ENCODE measurements at regions not wholly inside any gene's neighbourhood (a gene's known extent, or its start where the extent isn't known, plus 50 kb on each side); places are given as distances from the start of the nearest gene placed in this dataset.

DNA sequence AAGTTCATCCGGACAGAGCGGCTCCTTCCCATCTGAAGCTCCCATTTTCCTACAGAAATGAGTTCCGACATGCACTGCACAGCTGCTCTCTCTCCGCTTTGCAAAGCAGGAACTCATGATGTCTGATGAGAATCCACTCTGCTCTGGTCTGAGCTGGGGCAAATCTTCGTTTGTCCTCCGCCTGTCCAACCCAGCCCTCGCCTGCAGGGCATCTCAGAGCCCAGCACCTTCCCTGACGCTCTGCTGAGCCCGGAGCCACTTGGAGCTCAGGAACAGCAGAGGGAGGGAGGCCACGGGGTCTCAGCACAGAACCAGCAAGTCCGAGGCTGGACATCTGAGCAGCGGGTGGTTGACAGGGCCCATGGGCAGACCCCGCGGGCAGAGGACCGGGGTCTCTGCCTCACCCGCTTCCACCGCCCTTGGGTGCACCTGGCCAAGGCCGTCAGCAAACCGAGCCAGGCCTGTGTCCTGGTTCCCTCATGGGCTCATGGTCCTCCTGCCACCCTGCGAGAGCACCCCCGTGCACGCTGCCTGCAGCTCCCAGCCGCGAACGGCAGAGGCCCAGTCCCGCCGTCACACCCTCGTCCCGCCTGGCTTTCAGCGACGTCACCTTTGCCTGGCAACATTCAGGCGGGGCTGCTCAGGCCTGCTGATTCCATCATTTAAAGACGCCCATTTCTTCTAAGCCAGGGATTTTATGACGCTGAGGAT lies 78.5 kb upstream of the BHLHE23 start:
- DNase-seq: no peak

DNA sequence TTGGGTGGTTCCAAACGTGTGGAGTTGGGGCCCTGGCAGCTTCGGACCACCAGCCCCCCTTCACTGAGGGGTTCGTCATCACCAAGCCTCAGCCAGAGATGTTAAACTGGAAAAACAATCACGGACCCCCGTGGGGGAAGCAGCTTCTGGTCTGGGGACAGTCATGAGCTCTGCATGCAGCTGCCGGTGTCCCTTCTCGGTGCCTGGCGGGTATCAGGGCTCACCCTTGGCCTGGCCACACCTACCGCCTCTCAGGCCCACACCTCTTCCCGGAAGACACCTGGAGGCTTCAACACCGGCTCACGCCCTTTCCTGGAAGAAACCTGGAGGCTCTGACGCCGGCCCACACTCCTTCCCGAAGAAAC lies 77.8 kb upstream of the BHLHE23 start:
- no peak for DNase-seq

DNA sequence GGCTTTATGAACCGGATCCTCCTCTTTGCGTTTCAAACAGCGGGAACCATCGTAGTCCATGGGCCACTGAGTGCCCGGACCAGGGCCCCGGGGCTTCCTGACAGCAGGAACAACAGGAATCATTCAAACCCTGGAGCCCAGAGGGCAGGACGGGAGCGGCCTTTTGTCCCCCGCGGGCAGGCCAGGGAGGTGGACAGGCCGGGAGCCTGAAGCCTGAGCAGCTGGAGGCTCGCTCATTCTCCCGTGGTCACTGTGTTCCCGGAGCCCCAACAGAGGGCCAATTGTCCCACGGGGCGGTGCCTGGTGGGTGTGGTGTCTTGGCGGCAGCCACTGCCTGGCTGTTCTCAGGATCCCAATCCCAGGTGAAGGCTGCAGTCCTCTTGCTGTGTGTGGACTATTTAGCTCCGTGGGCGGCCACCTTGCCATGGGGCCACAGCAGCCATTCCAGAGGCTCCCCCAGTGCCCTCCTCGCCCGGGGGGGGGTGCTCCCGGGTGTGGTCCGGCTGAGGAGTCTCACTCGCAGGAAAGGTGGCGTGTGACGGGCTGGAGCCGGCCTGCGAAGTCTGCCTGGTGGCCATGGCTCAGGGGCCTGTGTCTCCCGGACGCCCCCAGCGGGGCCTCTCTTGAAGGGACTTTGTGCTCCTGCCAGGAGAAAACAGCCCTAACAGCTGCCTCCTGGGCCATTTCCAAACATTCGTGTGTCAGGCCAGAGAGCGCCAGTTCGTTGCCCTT lies 77.2 kb upstream of the BHLHE23 start:
- no peak for DNase-seq

DNA sequence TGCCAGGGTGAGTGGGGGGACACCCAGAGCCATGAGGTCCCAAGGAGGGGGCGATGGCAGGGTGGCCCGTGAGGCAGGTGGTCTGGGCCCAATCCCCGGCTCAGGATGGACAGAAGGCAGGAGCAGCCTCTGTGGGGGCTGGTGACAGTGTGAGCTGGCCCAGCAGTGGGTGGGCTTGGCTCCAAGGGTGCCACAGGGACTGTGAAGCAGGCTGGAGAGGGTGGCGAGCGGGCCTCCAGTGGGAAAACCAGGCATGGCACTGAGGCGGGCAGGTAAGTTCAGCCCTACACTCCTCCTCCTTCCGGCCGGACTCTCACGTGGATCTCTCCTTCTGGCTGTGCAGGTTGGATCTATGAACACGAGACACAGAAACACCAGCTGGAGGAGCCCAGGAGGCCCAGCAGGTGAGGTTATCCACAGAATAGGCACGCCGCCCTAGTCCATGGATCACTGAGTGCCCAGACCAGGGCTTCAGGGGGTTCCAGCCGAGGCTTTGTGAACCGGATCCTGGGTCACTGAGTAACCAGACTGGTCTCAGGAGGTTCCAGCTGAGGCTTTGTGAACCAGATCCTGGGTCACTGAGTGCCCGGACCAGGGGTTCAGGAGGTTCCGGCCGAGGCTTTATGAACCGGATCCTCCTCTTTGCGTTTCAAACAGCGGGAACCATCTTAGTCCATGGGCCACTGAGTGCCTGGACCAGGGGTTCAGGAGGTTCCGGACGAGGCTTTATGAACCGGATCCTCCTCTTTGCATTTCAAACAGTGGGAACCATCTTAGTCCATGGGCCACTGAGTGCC lies 76.4 kb upstream of the BHLHE23 start:
- no peak for DNase-seq

DNA sequence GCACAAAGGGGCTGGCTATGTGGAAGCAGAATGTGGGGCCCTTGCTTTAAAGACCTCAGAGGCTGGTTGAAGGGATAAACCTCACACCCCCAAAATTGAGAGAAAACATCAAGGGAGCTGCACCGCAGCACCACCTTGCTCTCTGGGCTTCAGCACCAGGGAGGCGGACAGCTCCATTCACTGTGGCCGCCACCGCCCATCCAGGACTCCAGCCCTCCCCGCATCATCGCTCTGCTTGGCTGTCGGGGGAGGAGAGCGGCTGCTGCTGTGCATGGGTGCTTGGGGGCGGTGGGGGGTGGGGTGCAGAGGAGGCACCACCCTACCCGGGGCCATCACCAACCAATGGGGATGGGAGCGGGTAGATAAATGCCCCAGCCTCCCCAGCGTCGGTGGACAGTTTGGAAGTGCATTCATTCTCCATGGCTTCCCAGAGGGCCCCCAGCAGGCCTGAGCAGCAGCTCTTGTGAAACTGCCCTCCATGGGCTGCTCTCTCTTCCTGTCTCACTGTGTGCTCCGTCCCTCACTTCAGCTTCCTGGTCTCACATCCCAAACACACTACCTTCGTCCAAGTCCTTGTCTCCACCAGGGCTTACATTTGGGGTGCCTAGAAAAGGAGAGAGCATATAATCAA lies 75.7 kb upstream of the BHLHE23 start:
- DNase-seq: no peak

DNA sequence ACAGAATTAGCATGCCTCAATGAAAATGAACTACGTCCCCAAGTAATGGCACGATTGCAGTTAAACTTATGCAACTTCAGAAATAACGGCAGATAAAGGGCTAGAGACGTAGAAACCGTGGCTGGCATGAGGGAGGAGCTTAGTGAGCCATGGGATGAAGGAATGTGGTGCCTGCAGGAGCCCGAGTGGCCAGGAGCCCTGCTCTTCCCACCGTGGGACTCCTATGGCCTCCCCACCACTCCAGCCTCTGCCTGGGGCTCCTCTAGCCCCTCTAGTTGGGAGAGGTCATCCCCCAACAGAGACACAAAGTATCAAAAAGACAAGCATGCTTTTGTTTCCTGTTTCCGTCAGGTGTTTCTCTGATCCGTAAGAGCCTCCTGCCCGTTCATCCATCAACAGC lies 75.1 kb upstream of the BHLHE23 start:
- no peak for DNase-seq

DNA sequence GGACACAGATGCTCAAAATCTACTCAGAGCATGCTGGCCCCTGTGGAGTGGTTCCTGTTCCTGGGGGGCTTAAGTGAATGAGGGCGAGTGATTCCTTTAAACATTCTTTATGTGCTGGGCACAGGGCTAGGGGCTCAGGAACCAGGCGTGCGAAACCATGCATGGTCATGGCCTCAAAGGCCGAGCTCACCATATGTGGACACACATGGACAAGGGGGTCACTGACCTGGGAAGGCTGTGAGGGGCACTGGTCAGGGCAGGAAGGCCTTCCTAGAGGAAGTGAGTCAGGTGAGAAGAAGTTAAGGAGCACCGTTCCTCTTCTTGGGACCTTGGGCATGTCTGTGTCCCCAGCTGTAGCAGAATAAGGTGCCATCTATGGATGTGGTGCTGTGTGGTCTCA lies 74.6 kb upstream of the BHLHE23 start:
- DNase-seq: no peak

DNA sequence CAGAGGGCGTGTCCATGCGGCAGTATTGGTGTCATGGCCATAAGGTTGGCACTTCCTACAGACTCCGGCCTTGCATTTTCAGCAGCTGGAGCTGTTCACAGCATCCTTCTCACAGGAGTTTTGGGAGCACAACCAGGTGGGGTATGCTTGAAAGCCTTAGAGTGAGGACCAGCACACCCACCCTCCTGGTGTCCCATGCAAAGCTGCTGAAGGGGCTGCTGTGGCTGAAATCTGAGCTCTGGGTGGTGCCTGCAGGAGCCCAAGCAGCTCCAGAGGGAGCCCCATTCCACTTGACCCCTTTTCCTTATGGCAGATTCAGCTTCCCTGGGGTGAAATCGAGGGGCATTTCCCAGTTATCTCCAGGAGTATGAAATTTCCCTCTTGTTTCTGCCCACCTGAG lies 74.0 kb upstream of the BHLHE23 start:
- no peak for DNase-seq

DNA sequence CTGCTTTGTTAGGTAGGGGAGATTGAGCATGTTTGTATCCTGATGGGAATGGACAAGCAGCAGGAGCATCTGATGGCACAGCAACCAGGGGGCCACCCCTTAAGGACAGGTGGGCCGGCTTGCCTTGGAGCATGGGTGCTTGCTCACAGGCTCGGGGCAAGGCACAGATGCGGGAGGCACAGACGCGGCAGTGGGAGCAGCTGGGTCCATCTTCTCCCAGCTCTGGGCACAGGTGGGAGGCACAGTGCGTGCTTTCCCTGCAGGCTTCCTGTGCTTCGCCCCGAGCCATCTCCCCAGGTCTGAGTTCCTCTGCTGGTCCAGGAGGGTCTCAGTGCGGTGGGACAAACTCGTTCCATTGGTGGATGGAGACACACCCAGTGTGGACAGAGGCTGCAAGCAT lies 73.6 kb upstream of the BHLHE23 start:
- no peak for DNase-seq

DNA sequence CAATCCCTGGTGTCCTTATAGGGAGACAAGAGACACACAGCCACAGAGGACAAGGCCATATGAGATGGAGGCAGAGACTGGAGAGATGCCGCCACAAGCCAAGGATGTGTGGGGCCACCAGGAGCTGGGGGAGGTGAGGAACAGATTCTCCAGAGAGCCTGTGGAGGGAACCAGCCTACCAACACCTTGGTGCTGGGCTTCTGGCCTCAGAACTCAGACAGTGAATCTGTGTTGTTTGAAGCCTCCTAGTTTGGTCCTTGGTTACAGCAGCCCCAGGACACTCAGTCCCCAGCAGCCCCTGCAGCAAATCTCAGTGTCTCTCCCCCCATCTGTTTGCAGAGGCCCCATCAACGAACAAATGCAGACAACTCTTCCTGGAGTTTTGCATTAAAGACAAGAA lies 73.2 kb upstream of the BHLHE23 start:
- DNase-seq: no peak

DNA sequence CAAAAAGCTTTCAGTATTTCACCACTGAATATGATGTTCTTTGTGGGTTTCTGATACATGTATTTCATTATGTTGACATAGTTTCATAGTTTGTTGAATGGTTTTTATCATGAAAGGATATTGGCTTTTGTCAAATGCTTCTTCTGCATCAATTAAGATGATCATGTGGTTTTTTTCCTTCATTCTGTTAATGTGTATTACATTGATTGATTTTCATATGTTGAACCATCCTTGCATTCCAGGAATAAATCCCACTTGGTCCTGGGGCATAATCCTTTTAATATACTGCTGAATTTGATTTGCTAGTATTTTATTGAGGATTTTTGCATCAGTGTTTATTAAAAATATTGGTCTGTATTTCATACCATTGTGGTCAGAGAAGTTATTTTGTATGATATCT lies 70.9 kb upstream of the BHLHE23 start:
- no peak for DNase-seq

DNA sequence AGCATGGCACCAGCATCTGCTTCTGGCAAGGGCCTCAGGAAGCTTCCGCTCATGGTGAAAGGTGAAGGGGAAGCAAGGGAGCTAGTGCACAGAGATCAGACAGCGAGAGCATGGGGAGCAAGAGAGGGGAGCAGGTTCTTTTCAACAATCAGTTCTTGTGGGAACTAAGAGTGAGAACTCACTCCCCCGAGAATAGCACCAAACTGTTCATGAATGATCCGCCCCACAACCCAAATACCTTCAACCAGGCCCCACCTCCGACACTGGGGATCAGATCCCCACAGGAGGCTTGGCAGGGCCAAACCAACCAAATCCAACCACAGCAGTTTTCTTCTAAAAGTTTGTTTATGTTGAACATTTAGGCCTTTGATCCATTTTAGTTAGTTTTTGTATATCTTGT lies 69.7 kb upstream of the BHLHE23 start:
- DNase-seq: no peak

DNA sequence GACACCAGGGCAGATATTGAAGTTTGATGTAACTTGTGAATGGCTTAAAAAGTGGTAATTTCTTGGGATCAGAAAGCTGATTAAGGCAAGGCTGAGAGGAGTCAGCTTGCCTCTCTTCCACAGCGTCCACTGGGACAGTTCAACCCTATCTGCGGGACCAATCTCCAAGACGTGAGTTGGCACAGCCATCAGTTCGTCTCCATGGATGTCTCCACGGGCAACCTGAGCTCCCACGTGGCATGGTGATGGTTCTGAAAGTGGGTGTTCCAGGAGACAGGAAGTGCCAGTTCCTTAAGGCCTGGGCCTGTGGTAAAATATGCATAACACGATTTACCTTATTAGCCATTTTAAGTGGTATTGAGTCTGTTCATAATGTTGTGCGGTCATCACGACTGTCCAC lies 67.9 kb upstream of the BHLHE23 start:
- DNase-seq: no peak

DNA sequence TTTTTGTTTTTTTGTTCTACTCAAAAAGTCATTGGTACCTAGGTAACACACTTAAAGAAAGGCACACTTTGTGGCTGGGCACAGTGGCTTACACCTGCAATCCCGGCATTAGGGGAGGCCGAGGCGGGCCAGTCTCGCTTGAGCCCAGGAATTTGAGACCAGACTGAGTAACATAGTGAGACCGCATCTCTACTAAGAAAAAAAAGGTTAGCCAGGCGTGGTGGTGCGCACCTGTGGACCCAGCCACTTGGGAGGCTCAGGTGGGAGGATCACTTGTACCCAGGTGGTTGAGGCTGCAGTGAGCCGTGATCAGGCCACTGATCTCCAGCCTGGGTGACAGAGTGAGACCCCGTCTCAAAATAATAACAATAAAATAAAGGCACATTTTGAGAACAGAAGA lies 67.4 kb upstream of the BHLHE23 start:
- no peak for DNase-seq

DNA sequence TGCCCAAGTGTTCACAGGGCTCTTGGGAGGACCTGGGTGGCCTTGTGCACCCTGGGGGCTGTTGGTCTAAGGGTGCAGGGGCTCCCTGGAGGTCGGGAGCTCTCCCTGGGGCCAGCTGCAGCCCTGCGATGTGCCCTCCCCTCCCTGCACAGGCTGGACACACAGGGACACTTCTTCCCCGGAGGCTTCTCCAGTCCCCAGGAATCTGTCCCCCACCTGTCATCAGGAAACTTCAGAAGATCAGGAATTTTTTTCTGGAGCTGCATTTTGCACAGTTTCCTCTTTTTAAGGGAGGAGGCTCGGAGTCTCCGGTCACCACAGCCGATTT lies 66.9 kb upstream of the BHLHE23 start:
- no peak for DNase-seq

DNA sequence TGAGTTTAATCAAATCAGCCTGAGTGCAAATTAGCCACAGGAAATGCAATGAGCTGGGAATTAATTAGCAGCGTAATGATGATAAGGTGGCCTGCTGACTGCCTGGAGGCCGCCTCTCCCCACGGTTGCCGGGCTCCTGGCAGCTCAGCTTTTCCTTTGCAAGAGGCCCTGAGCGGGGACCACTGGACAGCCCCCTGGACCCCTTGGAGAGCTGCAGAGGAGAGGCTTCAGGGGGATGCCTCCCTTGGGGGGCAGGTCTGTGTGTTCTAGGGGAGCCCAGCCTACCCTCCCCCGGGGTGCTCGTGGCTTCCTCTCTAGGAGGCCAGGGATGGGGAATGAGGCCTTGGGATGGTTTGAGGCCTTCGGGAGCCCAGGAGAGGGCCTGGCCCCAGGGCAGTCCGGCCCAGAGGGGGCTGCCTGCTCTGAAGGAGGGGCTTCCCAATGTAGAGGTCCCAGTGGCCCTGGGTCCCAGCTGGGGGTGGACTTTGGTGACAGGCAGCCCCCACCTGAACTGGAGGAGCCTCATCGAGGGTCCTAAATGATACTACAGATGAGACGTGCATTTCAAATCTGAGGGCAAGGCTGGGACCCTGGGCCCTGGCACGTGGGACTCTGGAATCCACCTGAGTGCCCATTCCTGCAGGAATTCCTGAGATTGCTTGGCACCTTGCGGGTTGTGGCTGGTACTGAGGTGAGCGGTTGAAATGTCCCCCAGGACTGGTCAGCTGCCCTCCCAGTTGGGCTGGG lies 66.4 kb upstream of the BHLHE23 start:
- no peak for DNase-seq

DNA sequence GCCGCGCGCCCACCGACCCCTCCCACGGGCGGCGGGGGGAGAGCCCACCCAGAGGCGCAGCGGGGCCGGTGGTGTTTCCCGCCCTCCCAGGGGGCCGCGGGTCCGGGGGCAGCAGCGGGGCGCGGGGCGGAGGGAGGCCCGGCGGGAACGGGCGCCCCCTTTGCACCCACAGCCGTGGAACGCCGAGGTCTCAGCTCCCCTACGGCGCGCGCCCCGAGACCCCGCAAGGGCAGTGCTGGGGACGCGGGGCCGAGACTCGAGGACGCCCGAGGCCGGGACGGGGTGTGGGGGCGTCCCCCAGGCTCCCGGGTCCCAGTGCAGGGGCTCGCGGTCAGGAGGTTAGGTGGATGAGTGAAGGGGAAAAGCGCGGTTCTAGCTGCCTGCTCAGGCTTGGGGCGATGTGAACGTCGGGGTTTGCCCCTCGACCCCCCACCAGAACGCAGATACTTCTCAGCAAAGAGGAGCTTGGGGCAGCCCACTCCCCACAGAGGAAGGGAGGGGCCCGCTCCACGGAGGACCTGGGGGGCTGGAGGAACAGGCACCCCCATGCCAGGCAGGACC lies 65.5 kb upstream of the BHLHE23 start:
- DNase-seq: no peak

DNA sequence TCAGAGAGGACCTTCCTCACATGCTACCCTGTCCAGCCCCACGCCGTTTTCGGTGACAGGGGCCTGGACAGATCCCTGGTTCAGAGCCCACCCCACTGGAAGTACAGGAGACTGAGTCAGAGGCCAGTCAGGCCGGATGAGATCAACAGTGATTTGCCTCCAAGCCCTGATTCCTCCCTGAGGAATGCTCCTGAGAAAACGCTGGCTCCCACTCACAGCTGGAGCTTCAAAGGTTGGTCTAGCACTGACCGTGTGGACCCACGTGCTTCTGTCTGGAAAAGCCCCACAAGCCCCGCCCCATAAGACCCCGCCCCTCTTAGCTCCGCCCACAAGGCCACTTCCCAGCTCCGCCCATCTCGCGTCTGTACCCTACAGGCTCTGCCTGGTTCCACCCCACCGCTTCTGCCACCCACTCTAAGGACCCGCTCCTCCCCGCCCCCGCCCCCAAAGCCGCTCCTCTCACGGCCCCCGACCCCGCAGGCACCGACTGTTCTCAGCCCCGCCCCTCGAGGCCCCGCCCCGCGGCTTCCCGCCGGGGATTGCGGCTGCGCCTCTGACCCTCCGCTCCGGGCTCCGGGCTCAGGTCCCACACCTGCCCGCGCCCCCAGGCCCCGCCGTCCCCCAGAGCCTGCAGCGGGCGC lies 64.9 kb upstream of the BHLHE23 start:
- DNase-seq: peak; percentile 12 to 13

DNA sequence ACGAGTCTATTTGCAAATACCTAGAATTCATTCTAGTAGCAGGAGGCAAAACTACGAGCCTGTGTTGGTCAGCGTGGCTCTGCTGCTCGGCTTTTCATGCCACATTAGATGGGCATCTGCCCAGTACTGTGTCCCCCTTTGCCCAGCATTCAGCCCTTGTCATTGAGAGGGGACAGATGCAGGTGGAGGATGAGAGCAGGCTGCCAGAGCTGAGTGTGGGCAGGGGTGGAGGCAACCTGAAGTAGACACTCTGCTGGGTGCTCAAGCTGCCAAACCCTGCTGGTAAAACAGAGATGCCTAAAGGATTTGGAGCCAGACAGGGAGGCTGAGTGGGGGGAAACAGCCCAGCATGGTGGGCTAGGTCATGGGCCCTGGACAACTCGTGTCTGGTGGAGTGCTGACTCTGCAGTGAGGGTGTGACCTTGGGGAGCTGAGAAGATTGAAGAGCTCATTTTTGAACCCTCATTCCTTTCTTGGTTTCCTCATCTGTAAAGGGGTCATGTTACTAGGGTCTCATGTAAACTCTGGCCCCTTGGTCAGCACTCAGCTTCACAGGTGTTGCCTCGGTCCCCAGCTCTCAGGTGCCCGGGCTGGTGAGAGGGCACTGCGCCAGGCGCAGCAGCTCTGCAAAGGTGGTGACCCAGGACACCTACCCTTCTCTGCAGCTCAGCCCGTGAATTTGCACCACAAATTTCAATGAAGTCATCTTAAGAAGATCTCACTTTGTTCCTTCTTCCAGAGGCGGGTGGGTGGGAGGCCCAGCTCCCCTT lies 64.2 kb upstream of the BHLHE23 start:
- no peak for DNase-seq

DNA sequence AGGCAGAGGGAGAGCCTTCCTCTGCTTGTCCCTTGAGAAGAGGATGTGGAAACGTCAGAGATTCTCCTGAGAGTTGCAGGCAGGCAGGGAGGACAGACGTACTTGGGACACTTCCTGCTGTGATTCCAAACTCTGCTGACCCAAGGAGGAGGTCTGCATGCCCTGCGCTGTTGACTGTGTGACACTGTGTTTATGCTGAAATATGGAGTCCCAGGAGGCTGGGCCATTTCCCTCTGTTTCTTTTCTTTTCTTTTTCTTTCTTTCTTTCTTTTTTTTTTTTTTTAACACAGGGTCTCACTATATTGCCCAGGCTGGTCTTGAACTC lies 63.5 kb upstream of the BHLHE23 start:
- DNase-seq: no peak

DNA sequence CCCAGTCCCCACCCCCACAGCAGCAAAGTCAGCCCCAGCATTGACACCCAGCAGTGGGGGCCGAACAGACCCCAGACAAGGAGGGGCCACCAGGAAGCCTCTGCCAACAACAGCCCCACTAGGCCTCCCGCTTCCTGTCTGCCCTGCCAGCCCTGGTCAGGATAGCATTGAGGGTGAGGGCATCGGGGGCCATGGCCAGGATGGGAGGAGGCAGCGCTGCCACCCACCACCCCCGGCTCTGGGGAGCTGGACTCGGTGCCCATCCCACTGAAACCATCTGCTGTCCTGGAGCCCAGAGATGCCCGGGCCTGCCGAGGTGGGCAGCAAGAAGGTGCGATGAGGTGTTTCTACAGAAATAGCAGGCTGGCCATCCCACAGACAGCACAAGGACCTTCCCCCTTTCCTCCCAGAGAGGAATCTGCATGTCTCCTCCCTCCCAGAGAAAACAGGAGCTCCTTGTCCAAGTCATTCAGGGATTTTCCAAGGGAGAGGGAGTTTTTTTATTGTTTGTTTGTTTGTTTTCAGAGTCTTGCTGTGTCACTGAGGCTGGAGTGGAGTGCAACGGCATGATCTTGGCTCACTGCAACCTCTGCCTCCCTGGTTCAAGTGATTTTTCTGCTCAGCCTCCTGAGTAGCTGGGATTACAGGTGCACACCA lies 62.1 kb upstream of the BHLHE23 start:
- no peak for DNase-seq
